Endothelial cell of umbilical vein (primary cell): ENCODE measurements at regions not wholly inside any gene's neighbourhood (a gene's known extent, or its start where the extent isn't known, plus 50 kb on each side); places are given as distances from the start of the nearest gene placed in this dataset.

Experiments used
- EZH2 ChIP-seq: IDR thresholded peaks from 2 replicates; pipeline ENCODE4 v1.6.1; 2012; ENCODE audit warnings: borderline replicate concordance, low read depth, mild to moderate bottlenecking, moderate library complexity, low read length, inconsistent platforms; ENCODE audit not compliant: severe bottlenecking
- FOS ChIP-seq: IDR thresholded peaks from 2 replicates; pipeline ENCODE4 v1.6.1; 2011; ENCODE audit warnings: mild to moderate bottlenecking, low read length, moderate library complexity, borderline replicate concordance; ENCODE audit not compliant: insufficient read depth
- POLR2A ChIP-seq: IDR thresholded peaks from 2 replicates; pipeline ENCODE4 v1.6.1; 2012; ENCODE audit warnings: low read depth, mild to moderate bottlenecking, control low read depth, low read length
- TF ChIP-seq, protein P1 (sequence below), 2 donors: IDR thresholded peaks; 1 replicate in 1 of 2; 2 replicates in 1 of 2; pipeline ENCODE4 v1.5.1; 2011; ENCODE audit warnings: low read length in 2 of 2, mild to moderate bottlenecking in 2 of 2, moderate library complexity in 2 of 2, control low read depth in 1 of 2, inconsistent platforms in 1 of 2, low read depth in 1 of 2; ENCODE audit not compliant: insufficient read depth in 1 of 2; ENCODE audit errors: extremely low read depth in 1 of 2
- TF ChIP-seq, protein P2 (sequence below): IDR thresholded peaks from 2 replicates; pipeline ENCODE4 v1.6.1; 2011; ENCODE audit not compliant: insufficient read depth, insufficient read length

DNA sequence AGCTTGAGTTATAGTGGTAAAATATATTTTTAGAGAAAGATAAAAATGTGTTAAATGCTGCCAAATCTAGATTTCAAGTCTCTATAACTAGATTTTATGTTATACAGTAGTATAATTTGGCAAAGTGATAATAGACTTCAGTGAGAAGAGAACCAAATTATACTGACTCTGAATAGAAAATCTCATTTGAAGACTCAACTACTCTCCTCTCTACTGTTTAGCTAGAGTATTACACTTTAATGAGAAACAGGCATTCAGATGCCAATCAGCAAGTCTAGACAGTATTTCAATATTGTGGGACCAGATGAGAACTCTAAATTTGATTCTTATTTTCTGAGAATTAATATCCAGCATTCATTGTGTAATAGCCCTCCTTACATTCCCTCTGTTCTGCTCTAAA is 311.2 kb downstream of the SLITRK5 start:
- TF ChIP-seq, protein P1, sequence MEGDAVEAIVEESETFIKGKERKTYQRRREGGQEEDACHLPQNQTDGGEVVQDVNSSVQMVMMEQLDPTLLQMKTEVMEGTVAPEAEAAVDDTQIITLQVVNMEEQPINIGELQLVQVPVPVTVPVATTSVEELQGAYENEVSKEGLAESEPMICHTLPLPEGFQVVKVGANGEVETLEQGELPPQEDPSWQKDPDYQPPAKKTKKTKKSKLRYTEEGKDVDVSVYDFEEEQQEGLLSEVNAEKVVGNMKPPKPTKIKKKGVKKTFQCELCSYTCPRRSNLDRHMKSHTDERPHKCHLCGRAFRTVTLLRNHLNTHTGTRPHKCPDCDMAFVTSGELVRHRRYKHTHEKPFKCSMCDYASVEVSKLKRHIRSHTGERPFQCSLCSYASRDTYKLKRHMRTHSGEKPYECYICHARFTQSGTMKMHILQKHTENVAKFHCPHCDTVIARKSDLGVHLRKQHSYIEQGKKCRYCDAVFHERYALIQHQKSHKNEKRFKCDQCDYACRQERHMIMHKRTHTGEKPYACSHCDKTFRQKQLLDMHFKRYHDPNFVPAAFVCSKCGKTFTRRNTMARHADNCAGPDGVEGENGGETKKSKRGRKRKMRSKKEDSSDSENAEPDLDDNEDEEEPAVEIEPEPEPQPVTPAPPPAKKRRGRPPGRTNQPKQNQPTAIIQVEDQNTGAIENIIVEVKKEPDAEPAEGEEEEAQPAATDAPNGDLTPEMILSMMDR (IDR thresholded peaks at IDR 0.05; ENCODE audit: extremely low read depth in 1 of 2, insufficient read depth in 1 of 2, low read depth in 1 of 2, low read length in 2 of 2), result no peak
- TF ChIP-seq EZH2 (no peak), FOS (no peak), POLR2A (no peak)
- TF ChIP-seq, protein P2, sequence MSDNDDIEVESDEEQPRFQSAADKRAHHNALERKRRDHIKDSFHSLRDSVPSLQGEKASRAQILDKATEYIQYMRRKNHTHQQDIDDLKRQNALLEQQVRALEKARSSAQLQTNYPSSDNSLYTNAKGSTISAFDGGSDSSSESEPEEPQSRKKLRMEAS, result no peak
